SU-DHL-6 (cell line): ENCODE measurements at regions not wholly inside any gene's neighbourhood (a gene's known extent, or its start where the extent isn't known, plus 50 kb on each side); places are given as distances from the start of the nearest gene placed in this dataset.

Experiments
- H2AFZ ChIP-seq: fragments of 200-600 bp; sonication (generic); 2 replicates; pipeline ENCODE4 v1.6.1; 2014; ENCODE audit warnings: low read depth, mild to moderate bottlenecking, moderate library complexity, mixed read lengths, antibody characterized with exemption, low read length; ENCODE audit not compliant: severe bottlenecking
- H3F3A ChIP-seq: fragments of 200-600 bp; shearing (Covaris generic); 2 replicates; pipeline ENCODE4 v1.6.0; 2016; ENCODE audit warnings: antibody characterized with exemption, mild to moderate bottlenecking; ENCODE audit not compliant: insufficient read depth
- H3K27ac ChIP-seq: fragments of 200-600 bp; sonication (generic); 2 replicates; pipeline ENCODE4 v1.5.1; 2016; ENCODE audit warnings: low read depth, mild to moderate bottlenecking, low read length, moderate library complexity, mixed read lengths
- H3K27me3 ChIP-seq: fragments of 200-600 bp; sonication (generic), shearing (Covaris generic); 2 replicates; pipeline ENCODE4 v1.6.0; 2014; ENCODE audit warnings: mild to moderate bottlenecking, low read length
- H3K36me3 ChIP-seq: fragments of 200-600 bp; sonication (generic); 2 replicates; pipeline ENCODE4 v1.6.1; 2014; ENCODE audit warnings: mild to moderate bottlenecking, low read length, mixed read lengths
- H3K4me2 ChIP-seq: fragments of 300-600, 200-600 bp; shearing (Covaris generic), sonication (generic); 2 replicates; pipeline ENCODE4 v1.6.0; 2014; ENCODE audit warnings: low read length, low read depth, mild to moderate bottlenecking; ENCODE audit not compliant: poor library complexity, severe bottlenecking
- H3K4me3 ChIP-seq: fragments of 200-600 bp; sonication (generic); 2 replicates; pipeline ENCODE4 v1.5.1; 2014; ENCODE audit warnings: antibody characterized with exemption, low read length, mild to moderate bottlenecking, mixed read lengths; ENCODE audit not compliant: insufficient read depth, poor library complexity, severe bottlenecking
- H3K79me2 ChIP-seq: fragments of 200-600 bp; sonication (generic); 2 replicates; pipeline ENCODE4 v1.6.1; 2014; ENCODE audit warnings: mild to moderate bottlenecking, low read length, moderate library complexity; ENCODE audit not compliant: insufficient read depth
- H3K9ac ChIP-seq: fragments of 200-600 bp; sonication (generic); 2 replicates; pipeline ENCODE4 v1.7.0; 2014; ENCODE audit warnings: mild to moderate bottlenecking, low read length
- H3K9me2 ChIP-seq: fragments of 200-600 bp; sonication (generic); replicated peaks from 2 replicates; pipeline ENCODE4 v1.6.1; 2014; ENCODE audit warnings: low read length; ENCODE audit not compliant: insufficient read depth
- H3K9me3 ChIP-seq: fragments of 200-600 bp; sonication (generic); 2 replicates; pipeline ENCODE4 v1.6.1; 2014; ENCODE audit warnings: low read length, mixed read lengths; ENCODE audit not compliant: insufficient read depth
- H4K20me1 ChIP-seq: fragments of 200-600 bp; sonication (generic); 2 replicates; pipeline ENCODE4 v1.6.1; 2014; ENCODE audit warnings: low read depth, mild to moderate bottlenecking, antibody characterized with exemption, low read length, moderate library complexity, mixed read lengths
- EZH2phosphoT487 ChIP-seq: fragments of 200-600 bp; sonication (generic), shearing (Covaris generic); conservative IDR thresholded peaks from 2 replicates; pipeline ENCODE4 v1.6.1; 2018; ENCODE audit warnings: mild to moderate bottlenecking, antibody characterized with exemption, low read length, moderate library complexity, mixed read lengths
- TF ChIP-seq, protein P1 (sequence below): fragments of 200-600 bp; sonication (generic); IDR thresholded peaks from one replicate; pipeline ENCODE4 v1.5.1; 2017; ENCODE audit warnings: antibody characterized with exemption, mild to moderate bottlenecking, low read length, moderate library complexity; ENCODE audit not compliant: insufficient read depth, poor library complexity, severe bottlenecking

DNA sequence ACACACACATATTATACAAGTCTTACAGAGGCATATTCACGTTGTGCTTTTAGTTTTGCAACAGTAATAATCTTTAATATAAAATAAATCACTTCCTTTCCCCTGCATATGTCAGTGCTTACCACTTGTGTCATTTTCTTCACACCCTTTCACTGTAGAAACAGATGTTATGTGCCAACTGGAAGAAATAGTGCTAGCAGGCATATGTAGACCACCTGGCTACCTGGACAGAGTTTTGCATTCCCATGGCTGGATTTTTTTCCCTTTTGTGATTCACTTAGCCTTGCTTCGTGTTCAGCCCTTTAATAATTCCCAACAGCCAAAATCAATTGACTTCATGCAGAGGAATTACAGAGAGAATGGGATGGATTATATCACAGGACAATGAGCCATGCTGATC, 399.1 kb upstream of the SPRY2 start:
- H3K4me2 ChIP-seq, result no peak overlapping the region
- no peak overlapping the region for H3K9ac ChIP-seq
- no peaks in the 10 kb centered on the region for H3K36me3 ChIP-seq
- no peak overlapping the region for H3K27ac ChIP-seq
- H3K27me3 ChIP-seq, result no peaks in the 10 kb centered on the region
- no peaks in the 10 kb centered on the region; the same call in 1 of the 2 replicates for H3K9me3 ChIP-seq
- TF ChIP-seq, protein P1, sequence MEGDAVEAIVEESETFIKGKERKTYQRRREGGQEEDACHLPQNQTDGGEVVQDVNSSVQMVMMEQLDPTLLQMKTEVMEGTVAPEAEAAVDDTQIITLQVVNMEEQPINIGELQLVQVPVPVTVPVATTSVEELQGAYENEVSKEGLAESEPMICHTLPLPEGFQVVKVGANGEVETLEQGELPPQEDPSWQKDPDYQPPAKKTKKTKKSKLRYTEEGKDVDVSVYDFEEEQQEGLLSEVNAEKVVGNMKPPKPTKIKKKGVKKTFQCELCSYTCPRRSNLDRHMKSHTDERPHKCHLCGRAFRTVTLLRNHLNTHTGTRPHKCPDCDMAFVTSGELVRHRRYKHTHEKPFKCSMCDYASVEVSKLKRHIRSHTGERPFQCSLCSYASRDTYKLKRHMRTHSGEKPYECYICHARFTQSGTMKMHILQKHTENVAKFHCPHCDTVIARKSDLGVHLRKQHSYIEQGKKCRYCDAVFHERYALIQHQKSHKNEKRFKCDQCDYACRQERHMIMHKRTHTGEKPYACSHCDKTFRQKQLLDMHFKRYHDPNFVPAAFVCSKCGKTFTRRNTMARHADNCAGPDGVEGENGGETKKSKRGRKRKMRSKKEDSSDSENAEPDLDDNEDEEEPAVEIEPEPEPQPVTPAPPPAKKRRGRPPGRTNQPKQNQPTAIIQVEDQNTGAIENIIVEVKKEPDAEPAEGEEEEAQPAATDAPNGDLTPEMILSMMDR, result no peak
- TF ChIP-seq EZH2phosphoT487, result no peak
- H3F3A ChIP-seq, result no peaks in the 10 kb centered on the region
- no peak overlapping the region for H2AFZ ChIP-seq
- H3K9me2 ChIP-seq, result no peaks in the 10 kb centered on the region
- no peaks in the 10 kb centered on the region for H3K79me2 ChIP-seq
- no peaks in the 10 kb centered on the region for H4K20me1 ChIP-seq
- H3K4me3 ChIP-seq, result no peak overlapping the region

DNA sequence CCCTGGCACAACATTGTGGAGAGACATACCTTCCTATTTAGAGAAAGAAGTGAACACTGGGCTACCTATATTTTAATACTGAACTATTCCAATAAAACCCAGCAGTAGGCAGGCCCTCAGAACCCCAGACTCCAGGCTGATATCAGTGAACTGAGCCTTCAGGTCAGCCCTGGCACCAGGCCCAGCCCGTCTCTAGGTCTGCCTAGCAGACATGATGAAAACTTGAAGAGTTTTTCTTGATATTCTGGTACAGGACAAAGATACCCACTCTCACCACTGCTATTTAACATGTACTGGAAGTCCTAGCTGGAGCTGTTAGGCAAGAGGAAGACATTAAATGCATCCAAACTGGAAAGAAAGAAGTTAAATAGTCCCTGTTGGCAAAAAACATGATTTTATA, 396.6 kb upstream of the SPRY2 start:
- Histone ChIP-seq H3K9me3 (no peaks in the 10 kb centered on the region; the same call in 1 of the 2 replicates), H3K4me3 (no peak overlapping the region), H3K36me3 (no peaks in the 10 kb centered on the region), H3K9ac (no peak overlapping the region), H3K9me2 (no peaks in the 10 kb centered on the region), H3K4me2 (no peak overlapping the region), H3K27ac (no peak overlapping the region), H3K79me2 (no peaks in the 10 kb centered on the region), H3F3A (no peaks in the 10 kb centered on the region), H4K20me1 (no peaks in the 10 kb centered on the region), H2AFZ (no peak overlapping the region), H3K27me3 (no peaks in the 10 kb centered on the region)
- TF ChIP-seq EZH2phosphoT487, result no peak
- TF ChIP-seq, protein P1, result no peak

DNA sequence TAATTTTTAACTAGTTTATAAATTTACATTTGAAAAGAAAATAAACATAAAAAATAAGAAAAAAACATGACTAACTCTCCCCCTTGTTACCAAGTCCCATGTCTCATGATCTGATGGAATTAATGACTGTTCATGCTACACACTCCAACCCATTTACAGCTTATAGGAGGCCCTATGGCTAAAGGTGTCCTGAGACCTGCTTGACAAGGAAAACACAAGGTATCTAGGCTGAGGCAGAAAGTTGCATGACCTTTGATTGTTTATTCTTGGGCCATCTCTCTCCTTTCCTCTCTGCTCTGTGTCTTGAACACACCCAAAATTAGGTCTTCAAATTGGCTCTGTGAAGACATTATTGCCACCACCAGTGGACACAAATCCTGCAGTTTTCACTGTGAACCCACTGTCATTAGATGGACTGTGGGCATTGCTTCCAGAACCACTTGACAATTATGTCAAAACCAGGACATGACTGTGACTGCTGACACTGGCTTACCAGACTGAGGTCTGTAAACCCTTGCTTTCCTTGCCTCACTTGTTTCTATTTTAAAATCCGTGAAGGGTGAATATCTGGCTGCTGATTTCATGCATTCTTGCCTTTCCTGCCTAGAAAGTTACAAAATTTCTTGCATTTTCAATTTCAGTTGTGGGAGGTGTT, 386.5 kb upstream of the SPRY2 start:
- no peak overlapping the region for H3K27ac ChIP-seq

More for the DNA sequence above, 386.5 kb upstream of the SPRY2 start:
- H3K27me3 ChIP-seq, result no peaks in the 10 kb centered on the region
- no peaks in the 10 kb centered on the region for H3K36me3 ChIP-seq
- no peak overlapping the region for H3K4me2 ChIP-seq
- H2AFZ ChIP-seq, result no peak overlapping the region
- no peak overlapping the region for H3K4me3 ChIP-seq
- no peak overlapping the region for H3K9ac ChIP-seq
- no peaks in the 10 kb centered on the region for H4K20me1 ChIP-seq
- no peaks in the 10 kb centered on the region for H3K9me2 ChIP-seq
- TF ChIP-seq, protein P1, result no peak
- no peak for TF ChIP-seq EZH2phosphoT487
- no peaks in the 10 kb centered on the region for H3K79me2 ChIP-seq
- no peaks in the 10 kb centered on the region for H3K9me3 ChIP-seq
- H3F3A ChIP-seq, result no peaks in the 10 kb centered on the region
